ENCODE measurements at regions not wholly inside any gene's neighbourhood (a gene's known extent, or its start where the extent isn't known, plus 50 kb on each side); places are given as distances from the start of the nearest gene placed in this dataset.

DNA sequence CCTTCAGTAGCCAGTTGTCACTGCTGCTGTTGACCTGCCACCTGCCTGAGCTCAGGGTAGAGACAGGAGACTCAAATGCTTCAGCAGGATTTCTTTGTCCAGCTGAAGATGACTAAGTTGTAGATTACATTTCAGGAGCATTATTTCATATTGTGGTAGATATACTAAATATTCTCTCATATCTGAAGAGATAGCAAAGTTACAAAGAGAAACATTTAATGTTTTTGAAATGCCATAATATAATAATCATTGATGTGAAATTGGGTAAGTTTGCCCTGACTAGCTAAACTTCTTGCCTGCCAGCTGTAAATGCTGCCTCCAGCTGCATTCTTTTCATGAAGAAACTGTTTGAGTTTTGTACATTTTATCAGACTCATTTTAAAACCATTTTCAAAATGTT lies 247.6 kb upstream of the CNKSR2 start:
- TF ChIP-seq, protein P1, sequence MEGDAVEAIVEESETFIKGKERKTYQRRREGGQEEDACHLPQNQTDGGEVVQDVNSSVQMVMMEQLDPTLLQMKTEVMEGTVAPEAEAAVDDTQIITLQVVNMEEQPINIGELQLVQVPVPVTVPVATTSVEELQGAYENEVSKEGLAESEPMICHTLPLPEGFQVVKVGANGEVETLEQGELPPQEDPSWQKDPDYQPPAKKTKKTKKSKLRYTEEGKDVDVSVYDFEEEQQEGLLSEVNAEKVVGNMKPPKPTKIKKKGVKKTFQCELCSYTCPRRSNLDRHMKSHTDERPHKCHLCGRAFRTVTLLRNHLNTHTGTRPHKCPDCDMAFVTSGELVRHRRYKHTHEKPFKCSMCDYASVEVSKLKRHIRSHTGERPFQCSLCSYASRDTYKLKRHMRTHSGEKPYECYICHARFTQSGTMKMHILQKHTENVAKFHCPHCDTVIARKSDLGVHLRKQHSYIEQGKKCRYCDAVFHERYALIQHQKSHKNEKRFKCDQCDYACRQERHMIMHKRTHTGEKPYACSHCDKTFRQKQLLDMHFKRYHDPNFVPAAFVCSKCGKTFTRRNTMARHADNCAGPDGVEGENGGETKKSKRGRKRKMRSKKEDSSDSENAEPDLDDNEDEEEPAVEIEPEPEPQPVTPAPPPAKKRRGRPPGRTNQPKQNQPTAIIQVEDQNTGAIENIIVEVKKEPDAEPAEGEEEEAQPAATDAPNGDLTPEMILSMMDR (IDR thresholded peaks at IDR 0.05): no peak
- TF ChIP-seq POLR2A (IDR thresholded peaks at IDR 0.05) (no peak), POLR2AphosphoS5 (IDR thresholded peaks at IDR 0.05) (no peak), EP300 (IDR thresholded peaks at IDR 0.05) (no peak)
